ENCODE measurements at regions not wholly inside any gene's neighbourhood (a gene's known extent, or its start where the extent isn't known, plus 50 kb on each side); places are given as distances from the start of the nearest gene placed in this dataset.

- no peaks in the 10 kb centered on the region for H3K27me3 ChIP-seq (replicated peaks; ENCODE audit: insufficient read depth)
- H3K4me3 ChIP-seq: no peak overlapping the region
- DNase-seq (ENCODE audit: low spot score) (no peak), ATAC-seq (ENCODE audit: insufficient number of reproducible peaks, low FRiP score, low read depth) (no peak)
- no peak overlapping the region for H3K27ac ChIP-seq
- no peaks in the 10 kb centered on the region for H3K9me3 ChIP-seq
- no peak for TF ChIP-seq CTCF (IDR thresholded peaks at IDR 0.05)
- H3K4me1 ChIP-seq (ENCODE audit: control insufficient read depth in 1 of 2, low read depth in 2 of 2): no peaks in the 10 kb centered on the region
- H3K36me3 ChIP-seq: no peaks in the 10 kb centered on the region
These were observed 2101.7 kb upstream of the PCDH20 start for GRCh38 chr13:63517371-63517770.

GRCh38 chr13:63516124-63516523 lies 2100.5 kb upstream of the PCDH20 start:
- DNase-seq (ENCODE audit: low spot score) (no peak), ATAC-seq (ENCODE audit: insufficient number of reproducible peaks, low FRiP score, low read depth) (no peak)
- no peak overlapping the region for H3K4me3 ChIP-seq
- no peak for TF ChIP-seq CTCF (IDR thresholded peaks at IDR 0.05)
- no peaks in the 10 kb centered on the region for H3K9me3 ChIP-seq
- H3K27me3 ChIP-seq (replicated peaks; ENCODE audit: insufficient read depth): no peaks in the 10 kb centered on the region
- no peaks in the 10 kb centered on the region for H3K4me1 ChIP-seq (ENCODE audit: control insufficient read depth in 1 of 2, low read depth in 2 of 2)
- no peaks in the 10 kb centered on the region for H3K36me3 ChIP-seq
- H3K27ac ChIP-seq: no peak overlapping the region

GRCh38 chr13:63514886-63515285 lies 2099.2 kb upstream of the PCDH20 start:
- Histone ChIP-seq H3K27ac (no peak overlapping the region), H3K4me1 (ENCODE audit: control insufficient read depth in 1 of 2, low read depth in 2 of 2) (no peaks in the 10 kb centered on the region), H3K9me3 (no peaks in the 10 kb centered on the region), H3K36me3 (no peaks in the 10 kb centered on the region), H3K27me3 (replicated peaks; ENCODE audit: insufficient read depth) (no peaks in the 10 kb centered on the region), H3K4me3 (no peak overlapping the region)
- ATAC-seq (ENCODE audit: insufficient number of reproducible peaks, low FRiP score, low read depth): no peak
- DNase-seq (ENCODE audit: low spot score): no peak
- TF ChIP-seq CTCF (IDR thresholded peaks at IDR 0.05): no peak

- DNase-seq (ENCODE audit: low spot score) (no peak), ATAC-seq (ENCODE audit: insufficient number of reproducible peaks, low FRiP score, low read depth) (no peak)
- H3K27me3 ChIP-seq (replicated peaks; ENCODE audit: insufficient read depth): no peaks in the 10 kb centered on the region
- H3K4me3 ChIP-seq: no peak overlapping the region
- TF ChIP-seq CTCF (IDR thresholded peaks at IDR 0.05): no peak
- H3K4me1 ChIP-seq (ENCODE audit: control insufficient read depth in 1 of 2, low read depth in 2 of 2): no peaks in the 10 kb centered on the region
- no peaks in the 10 kb centered on the region for H3K36me3 ChIP-seq
- H3K27ac ChIP-seq: no peak overlapping the region
- no peaks in the 10 kb centered on the region for H3K9me3 ChIP-seq
These were observed 2096.4 kb upstream of the PCDH20 start for GRCh38 chr13:63512095-63512494.

GRCh38 chr13:63501702-63502101 lies 2086.1 kb upstream of the PCDH20 start:
- no peaks in the 10 kb centered on the region for H3K27me3 ChIP-seq (replicated peaks; ENCODE audit: insufficient read depth)
- H3K4me3 ChIP-seq: no peak overlapping the region
- no peak for DNase-seq (ENCODE audit: low spot score)
- H3K27ac ChIP-seq: no peak overlapping the region
- no peaks in the 10 kb centered on the region for H3K4me1 ChIP-seq (ENCODE audit: control insufficient read depth in 1 of 2, low read depth in 2 of 2)
- H3K9me3 ChIP-seq: no peaks in the 10 kb centered on the region
- no peak for ATAC-seq (ENCODE audit: insufficient number of reproducible peaks, low FRiP score, low read depth)
- TF ChIP-seq CTCF (IDR thresholded peaks at IDR 0.05): no peak
- H3K36me3 ChIP-seq: no peaks in the 10 kb centered on the region
